ENCODE measurements at regions not wholly inside any gene's neighbourhood (a gene's known extent, or its start where the extent isn't known, plus 50 kb on each side); places are given as distances from the start of the nearest gene placed in this dataset.

DNA sequence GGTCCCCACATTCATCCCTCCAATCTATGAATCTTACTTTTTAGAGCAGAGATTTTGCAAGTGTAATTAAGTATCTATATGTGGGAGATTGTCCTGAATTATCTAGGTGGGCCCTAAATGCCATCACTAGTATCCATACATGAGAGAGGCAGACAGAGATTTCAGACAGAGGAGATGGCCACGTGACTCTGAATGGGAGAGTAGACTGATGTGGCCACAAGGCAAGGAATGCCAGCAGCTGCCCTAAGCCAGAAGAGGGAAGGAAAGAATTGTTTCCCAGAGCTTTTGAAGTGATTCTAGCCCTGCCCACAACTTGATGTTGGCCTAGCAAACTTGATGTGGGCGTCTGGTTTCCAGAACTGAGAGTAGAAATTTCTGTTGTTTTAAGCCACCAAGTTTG, 90.1 kb upstream of the PCAT7 start:
- TF ChIP-seq, protein P1, sequence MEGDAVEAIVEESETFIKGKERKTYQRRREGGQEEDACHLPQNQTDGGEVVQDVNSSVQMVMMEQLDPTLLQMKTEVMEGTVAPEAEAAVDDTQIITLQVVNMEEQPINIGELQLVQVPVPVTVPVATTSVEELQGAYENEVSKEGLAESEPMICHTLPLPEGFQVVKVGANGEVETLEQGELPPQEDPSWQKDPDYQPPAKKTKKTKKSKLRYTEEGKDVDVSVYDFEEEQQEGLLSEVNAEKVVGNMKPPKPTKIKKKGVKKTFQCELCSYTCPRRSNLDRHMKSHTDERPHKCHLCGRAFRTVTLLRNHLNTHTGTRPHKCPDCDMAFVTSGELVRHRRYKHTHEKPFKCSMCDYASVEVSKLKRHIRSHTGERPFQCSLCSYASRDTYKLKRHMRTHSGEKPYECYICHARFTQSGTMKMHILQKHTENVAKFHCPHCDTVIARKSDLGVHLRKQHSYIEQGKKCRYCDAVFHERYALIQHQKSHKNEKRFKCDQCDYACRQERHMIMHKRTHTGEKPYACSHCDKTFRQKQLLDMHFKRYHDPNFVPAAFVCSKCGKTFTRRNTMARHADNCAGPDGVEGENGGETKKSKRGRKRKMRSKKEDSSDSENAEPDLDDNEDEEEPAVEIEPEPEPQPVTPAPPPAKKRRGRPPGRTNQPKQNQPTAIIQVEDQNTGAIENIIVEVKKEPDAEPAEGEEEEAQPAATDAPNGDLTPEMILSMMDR (optimal IDR thresholded peaks at IDR 0.05 in 1 of 3, IDR thresholded peaks at IDR 0.05 in 1 of 3, conservative IDR thresholded peaks at IDR 0.05 in 1 of 3; ENCODE audit: extremely low read depth in 1 of 3, insufficient read depth in 2 of 3, low read length in 3 of 3) = no peak
- TF ChIP-seq EZH2 (IDR thresholded peaks at IDR 0.05; ENCODE audit: low read length) = no peak

Measured in keratinocyte (primary cell).